ENCODE measurements at regions not wholly inside any gene's neighbourhood (a gene's known extent, or its start where the extent isn't known, plus 50 kb on each side); places are given as distances from the start of the nearest gene placed in this dataset.

DNA sequence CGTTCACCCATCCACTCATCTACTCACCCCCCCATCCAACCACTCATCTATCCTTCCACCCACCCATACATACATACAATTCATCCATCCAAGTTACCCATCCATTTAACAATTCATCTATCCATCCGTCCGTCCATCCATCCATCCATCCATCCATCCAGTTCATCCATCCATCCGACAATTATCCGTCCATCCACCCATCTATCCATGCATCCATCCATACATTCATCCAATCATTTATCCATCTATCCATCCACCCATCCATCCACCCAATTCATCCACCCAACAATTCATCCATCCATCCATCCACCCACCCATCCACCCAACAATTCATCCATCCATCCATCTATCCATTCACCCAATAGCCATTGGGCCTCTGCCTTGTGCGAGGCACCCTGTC is 173.2 kb upstream of the MVB12B start:
- ATAC-seq: no peak
- H3K9ac ChIP-seq (ENCODE audit: low read length): no peak overlapping the region
- no peaks in the 10 kb centered on the region for H3K4me1 ChIP-seq (ENCODE audit: control insufficient read depth in 1 of 2, insufficient read depth in 2 of 2, low read length in 2 of 2)
- no TSS peak for BruUV-seq (replicated peaks)
- H3K36me3 ChIP-seq (ENCODE audit: control insufficient read depth in 1 of 2, insufficient read depth in 2 of 2, low read length in 2 of 2): no peaks in the 10 kb centered on the region
- no peak overlapping the region for H3K4me3 ChIP-seq (replicated peaks in 1 of 2; ENCODE audit: low read depth in 1 of 2, low read length in 2 of 2)
- no peak overlapping the region for H3K4me2 ChIP-seq (ENCODE audit: low read length)
- H2AFZ ChIP-seq (ENCODE audit: low read depth, low read length, poor library complexity, severe bottlenecking): no peak overlapping the region
- H3K9me2 ChIP-seq (ENCODE audit: insufficient read depth): no peaks in the 10 kb centered on the region
- H3K9me3 ChIP-seq (ENCODE audit: control insufficient read depth in 1 of 2, insufficient read depth in 1 of 2, low read depth in 1 of 2, low read length in 2 of 2): no peaks in the 10 kb centered on the region
- H4K20me1 ChIP-seq (ENCODE audit: insufficient read depth): no peaks in the 10 kb centered on the region
- DNase-seq (ENCODE audit: low read depth, low spot score): no peak
- CTCF ChIA-PET: no interaction called here
- H3K27me3 ChIP-seq (ENCODE audit: insufficient read depth, low read length): no peaks in the 10 kb centered on the region
- RAD21 ChIA-PET (ENCODE audit: low non-redundant PET in 1 of 2, low total read pairs in 2 of 2, uncharacterized antibody in 2 of 2, unreplicated experiment in 2 of 2): no interaction called here
- H3K27ac ChIP-seq (ENCODE audit: low read depth, low read length): no peak overlapping the region
- POLR2A ChIA-PET: no interaction called here
- intact Hi-C loops (cut with micrococcal nuclease): no loop called here
- H3K79me2 ChIP-seq (ENCODE audit: insufficient read depth, low read length): no peaks in the 10 kb centered on the region
- TF ChIP-seq ZBTB33 (IDR thresholded peaks at IDR 0.05; ENCODE audit: extremely low read depth, insufficient replicate concordance, low read length): no peak
- TF ChIP-seq SIN3A (IDR thresholded peaks at IDR 0.05; ENCODE audit: low read depth): no peak
- TF ChIP-seq POLR2A (IDR thresholded peaks at IDR 0.05; ENCODE audit: borderline replicate concordance, extremely low read depth, insufficient read depth, insufficient read length): no peak
- no peak for TF ChIP-seq ELF1 (IDR thresholded peaks at IDR 0.05; ENCODE audit: borderline replicate concordance, low read depth)
- no peak for TF ChIP-seq TCF7L2 (IDR thresholded peaks at IDR 0.05; ENCODE audit: borderline replicate concordance, extremely low read depth, insufficient read depth, insufficient read length)
- no peak for TF ChIP-seq EZH2 (IDR thresholded peaks at IDR 0.05)
- no peak for TF ChIP-seq ZFX (IDR thresholded peaks at IDR 0.05)
- no peak for TF ChIP-seq CBX3 (IDR thresholded peaks at IDR 0.05; ENCODE audit: low read depth)
- TF ChIP-seq, protein P1, sequence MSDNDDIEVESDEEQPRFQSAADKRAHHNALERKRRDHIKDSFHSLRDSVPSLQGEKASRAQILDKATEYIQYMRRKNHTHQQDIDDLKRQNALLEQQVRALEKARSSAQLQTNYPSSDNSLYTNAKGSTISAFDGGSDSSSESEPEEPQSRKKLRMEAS (IDR thresholded peaks at IDR 0.05): no peak
- no peak for TF ChIP-seq RAD21 (IDR thresholded peaks at IDR 0.05; ENCODE audit: low read depth)
- TF ChIP-seq JUND (IDR thresholded peaks at IDR 0.05): no peak
- TF ChIP-seq EZH2phosphoT487 (IDR thresholded peaks at IDR 0.05; ENCODE audit: borderline replicate concordance): no peak
- no peak for TF ChIP-seq SP1 (IDR thresholded peaks at IDR 0.05; ENCODE audit: low read depth)
- TF ChIP-seq, protein P2, sequence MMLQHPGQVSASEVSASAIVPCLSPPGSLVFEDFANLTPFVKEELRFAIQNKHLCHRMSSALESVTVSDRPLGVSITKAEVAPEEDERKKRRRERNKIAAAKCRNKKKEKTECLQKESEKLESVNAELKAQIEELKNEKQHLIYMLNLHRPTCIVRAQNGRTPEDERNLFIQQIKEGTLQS (IDR thresholded peaks at IDR 0.05): no peak
- no peak for TF ChIP-seq SRF (IDR thresholded peaks at IDR 0.05; ENCODE audit: low read depth)

Data from HCT116 (cell line).